Natural killer cell (primary cell): ENCODE measurements at regions not wholly inside any gene's neighbourhood (a gene's known extent, or its start where the extent isn't known, plus 50 kb on each side); places are given as distances from the start of the nearest gene placed in this dataset.

Experiments
- ATAC-seq, 3 donors: fragments of 150-1000 bp in 2 of 3; fragments of 200-7000 bp in 1 of 3; cut with Tn5 transposase; 1 replicate in 1 of 3; 2 replicates in 2 of 3; pipeline ENCODE4 v1.10.0; 2021; ENCODE audit warnings: mild to moderate bottlenecking in 2 of 3, moderate library complexity in 2 of 3
- DNase-seq, 2 donors: peaks; one replicate each; pipeline versions ENCODE4 v3.0.0 to v3.0.0-alpha.2; 2013 to 2021; ENCODE audit warnings: mixed read lengths in 1 of 2
- H3K27ac ChIP-seq: one replicate; pipeline ENCODE4 v1.5.1; 2013; ENCODE audit warnings: mild to moderate bottlenecking, low read length
- H3K27me3 ChIP-seq: one replicate; pipeline ENCODE4 v1.6.1; 2013; ENCODE audit warnings: low read length; ENCODE audit not compliant: control insufficient read depth, insufficient read depth
- H3K36me3 ChIP-seq: one replicate; pipeline ENCODE4 v1.6.1; 2013; ENCODE audit warnings: low read length; ENCODE audit not compliant: control insufficient read depth, insufficient read depth
- H3K4me1 ChIP-seq: one replicate; pipeline ENCODE4 v1.6.1; 2013; ENCODE audit warnings: low read length; ENCODE audit not compliant: control insufficient read depth, insufficient read depth
- H3K4me3 ChIP-seq: one replicate; pipeline ENCODE4 v1.5.1; 2013; ENCODE audit warnings: low read length
- H3K9me3 ChIP-seq: one replicate; pipeline ENCODE4 v1.6.1; 2013; ENCODE audit warnings: low read length; ENCODE audit not compliant: control insufficient read depth, insufficient read depth
- H3K27ac Mint-ChIP-seq, 2 donors: one replicate each; pipeline ENCODE4 v1.8.0; 2022; ENCODE audit warnings: mild to moderate bottlenecking in 2 of 2, mixed read lengths in 2 of 2, moderate library complexity in 1 of 2
- H3K27me3 Mint-ChIP-seq, 2 donors: one replicate each; pipeline ENCODE4 v1.8.0; 2022; ENCODE audit warnings: low read depth in 2 of 2, mixed read lengths in 2 of 2
- H3K36me3 Mint-ChIP-seq: one replicate; pipeline ENCODE4 v1.8.0; 2022; ENCODE audit warnings: mixed read lengths
- H3K4me1 Mint-ChIP-seq, 2 donors: one replicate each; pipeline ENCODE4 v1.8.0; 2022; ENCODE audit warnings: mixed read lengths in 2 of 2
- H3K4me3 Mint-ChIP-seq: one replicate; pipeline ENCODE4 v1.8.0; 2022; ENCODE audit warnings: mild to moderate bottlenecking, moderate library complexity, mixed read lengths
- H3K9me3 Mint-ChIP-seq, 2 donors: one replicate each; pipeline ENCODE4 v1.8.0; 2022; ENCODE audit warnings: mixed read lengths in 2 of 2
- CTCF ChIP-seq: fragments of 200-600 bp; IDR thresholded peaks from one replicate; pipeline ENCODE4 v1.8.0; 2022; ENCODE audit warnings: antibody characterized with exemption
- WGBS: methylation state at CpG from one replicate; pipeline ENCODE4 v1.1.7; 2013; ENCODE audit warnings: missing lambda C conversion rate; ENCODE audit not compliant: insufficient coverage; 5-methylcytosine and 5-hydroxymethylcytosine counted together
- intact Hi-C: fragments of 100-400 bp; cut with micrococcal nuclease; formaldehyde crosslinking; loops from one replicate; pipeline ENCODE4 v1.14.2; 2022

DNA sequence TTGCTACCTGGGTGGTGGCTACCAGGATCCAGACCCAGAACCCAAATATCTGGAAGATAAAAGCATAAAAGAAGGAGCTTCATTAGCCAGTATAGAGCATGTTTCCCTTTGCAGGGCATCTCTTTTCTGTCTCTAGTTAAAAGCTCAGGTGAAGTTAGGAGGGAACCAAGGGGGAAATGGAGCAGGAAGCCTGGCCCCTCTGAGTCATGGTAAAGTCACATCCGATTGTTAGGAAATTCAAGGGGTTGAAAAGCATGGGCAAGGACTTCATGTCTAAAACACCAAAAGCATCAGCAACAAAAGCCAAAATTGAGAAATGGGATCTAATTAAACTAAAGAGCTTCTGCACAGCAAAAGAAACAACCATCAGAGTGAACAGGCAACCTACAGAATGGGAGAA, 126.9 kb downstream of the RPIA start:
- no peak overlapping the region for H3K27ac ChIP-seq
- Mint-ChIP-seq H3K4me3 (no peak overlapping the region), H3K36me3 (no peaks in the 10 kb centered on the region), H3K27me3 (peaks cover 7 to 8% of the 10 kb centered on the region in 2 donors), H3K4me1 (no peaks in the 10 kb centered on the region), H3K27ac (no peak overlapping the region), H3K9me3 (no peaks in the 10 kb centered on the region)
- 89% methylated on average over 1 of the region's 1 CpG for WGBS
- no peak for ATAC-seq
- no peaks in the 10 kb centered on the region for H3K4me1 ChIP-seq
- no peaks in the 10 kb centered on the region for H3K27me3 ChIP-seq
- peaks cover 8% of the 10 kb centered on the region for H3K9me3 ChIP-seq
- H3K36me3 ChIP-seq = no peaks in the 10 kb centered on the region
- DNase-seq = no peak
- no peak overlapping the region for H3K4me3 ChIP-seq
- no peak for TF ChIP-seq CTCF
- intact Hi-C loops = no loop called here

GRCh38 chr2:88824951-88825350, 133.5 kb downstream of the RPIA start:
- no peak for DNase-seq
- TF ChIP-seq CTCF = no peak
- H3K4me1 ChIP-seq = no peaks in the 10 kb centered on the region
- H3K4me3 Mint-ChIP-seq = no peak overlapping the region
- no peaks in the 10 kb centered on the region for H3K27me3 ChIP-seq
- no peaks in the 10 kb centered on the region for H3K36me3 ChIP-seq
- intact Hi-C loops = no loop called here
- H3K9me3 ChIP-seq = no peaks in the 10 kb centered on the region
- WGBS = 90% methylated on average over 6 of the region's 6 CpGs
- no peak for ATAC-seq
- no peak overlapping the region for H3K4me3 ChIP-seq
- peaks cover 0 to 3% of the 10 kb centered on the region in 2 donors for H3K27me3 Mint-ChIP-seq
- H3K27ac Mint-ChIP-seq = no peak overlapping the region
- no peaks in the 10 kb centered on the region for H3K4me1 Mint-ChIP-seq
- H3K9me3 Mint-ChIP-seq = no peaks in the 10 kb centered on the region
- H3K27ac ChIP-seq = no peak overlapping the region
- no peaks in the 10 kb centered on the region for H3K36me3 Mint-ChIP-seq

GRCh38 chr2:88826399-88826798, 134.9 kb downstream of the RPIA start:
- Histone ChIP-seq H3K36me3 (no peaks in the 10 kb centered on the region), H3K27me3 (no peaks in the 10 kb centered on the region), H3K4me3 (no peak overlapping the region), H3K9me3 (no peaks in the 10 kb centered on the region), H3K27ac (no peak overlapping the region), H3K4me1 (no peaks in the 10 kb centered on the region)
- Mint-ChIP-seq H3K27me3 (peaks cover 0 to 3% of the 10 kb centered on the region in 2 donors), H3K9me3 (no peaks in the 10 kb centered on the region), H3K36me3 (no peaks in the 10 kb centered on the region), H3K4me1 (no peaks in the 10 kb centered on the region), H3K4me3 (no peak overlapping the region), H3K27ac (no peak overlapping the region)
- TF ChIP-seq CTCF = no peak
- 76% methylated on average over 4 of the region's 4 CpGs for WGBS
- intact Hi-C loops = no loop called here
- ATAC-seq (no peak), DNase-seq (no peak)

DNA sequence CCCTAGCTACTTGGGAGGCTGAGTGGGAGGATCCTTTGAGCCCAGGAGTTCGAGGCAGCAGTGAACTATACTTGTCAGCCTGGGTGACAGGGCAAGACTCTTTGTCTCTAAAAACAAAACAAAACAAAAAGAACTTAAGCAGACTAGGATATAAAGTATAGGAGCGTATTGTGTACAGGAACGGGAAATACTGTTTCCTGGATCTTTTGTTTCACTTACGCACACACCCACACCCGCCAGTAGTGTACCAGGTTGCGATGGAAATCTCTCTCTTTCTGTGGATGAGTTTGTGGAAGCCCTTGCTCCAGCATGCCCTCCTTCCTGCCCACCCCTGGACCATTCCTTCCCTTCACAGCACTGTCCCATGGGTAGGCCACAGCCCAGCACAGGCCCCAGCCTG, 136.3 kb downstream of the RPIA start:
- Histone ChIP-seq H3K4me1 (peaks cover 3% of the 10 kb centered on the region), H3K27me3 (no peaks in the 10 kb centered on the region), H3K4me3 (no peak overlapping the region), H3K36me3 (no peaks in the 10 kb centered on the region), H3K9me3 (no peaks in the 10 kb centered on the region), H3K27ac (no peak overlapping the region)
- DNase-seq (no peak), ATAC-seq (no peak)
- Mint-ChIP-seq H3K36me3 (no peaks in the 10 kb centered on the region), H3K9me3 (no peaks in the 10 kb centered on the region), H3K27ac (no peak overlapping the region), H3K27me3 (peaks cover 0 to 3% of the 10 kb centered on the region in 2 donors), H3K4me1 (no peaks in the 10 kb centered on the region), H3K4me3 (no peak overlapping the region)
- no peak for TF ChIP-seq CTCF
- intact Hi-C loops = no loop called here
- WGBS = 90% methylated on average over 6 of the region's 6 CpGs
